HCT116 (cell line): ENCODE measurements at regions not wholly inside any gene's neighbourhood (a gene's known extent, or its start where the extent isn't known, plus 50 kb on each side); places are given as distances from the start of the nearest gene placed in this dataset.

Experiments used
- ATAC-seq: fragments of 200-7000 bp; cut with Tn5 transposase; 2 replicates; pipeline ENCODE4 v1.9.1; 2020; ENCODE audit warnings: mild to moderate bottlenecking, moderate library complexity
- BruUV-seq: library from RNA; stranded (reverse); fragments of 400-500 nt; replicated peaks from 2 replicates; lab custom pipeline; 2021; lab: Mats Ljungman, UMichigan
- CTCF ChIA-PET: fragments of 300-600 bp; sonication (Branson Sonifier 250); formaldehyde crosslinking; loops from one replicate; lab custom pipeline; 2021; ENCODE audit warnings: antibody characterized with exemption; lab: Charles Lee
- POLR2A ChIA-PET: fragments of 300-600, 350-600 bp; sonication (Branson Sonifier 250); formaldehyde crosslinking; loops from one replicate; lab custom pipeline; 2021; ENCODE audit warnings: antibody characterized with exemption; lab: Charles Lee
- RAD21 ChIA-PET, 2 experiments: fragments of 300-600 bp; sonication (Branson Sonifier 250); formaldehyde crosslinking; loops; one replicate each; lab custom pipeline; 2023; ENCODE audit warnings: low total read pairs in 2 of 2; ENCODE audit not compliant: uncharacterized antibody in 2 of 2, unreplicated experiment in 2 of 2, low non-redundant PET in 1 of 2; lab: Charles Lee
- DNase-seq: peaks from one replicate; pipeline ENCODE4 v3.0.0-alpha.2; 2010; ENCODE audit warnings: low read depth, low spot score
- H2AFZ ChIP-seq: fragments of 200-600 bp; shearing (Covaris generic), sonication (generic); 2 replicates; pipeline ENCODE4 v1.6.1; 2017; ENCODE audit warnings: low read depth, mixed run types, mixed read lengths, antibody characterized with exemption, low read length; ENCODE audit not compliant: poor library complexity, severe bottlenecking
- H3K27ac ChIP-seq: 2 replicates; pipeline ENCODE4 v1.5.1; 2012; ENCODE audit warnings: low read depth, low read length
- H3K27me3 ChIP-seq: fragments of 200-600 bp; sonication (generic); 2 replicates; pipeline ENCODE4 v1.6.1; 2016; ENCODE audit warnings: mixed run types, low read length, mixed read lengths; ENCODE audit not compliant: insufficient read depth
- H3K36me3 ChIP-seq, 2 experiments: fragments of 200-500 bp in 1 of 2; fragments of 200-600 bp in 1 of 2; sonication (Bioruptor generic) in 1 of 2; sonication (generic) in 1 of 2; 2 replicates each; pipeline versions ENCODE4 v1.5.1 to v1.6.1; 2014 to 2016; ENCODE audit warnings: low read length in 2 of 2, inconsistent platforms in 1 of 2, mixed read lengths in 1 of 2, mixed run types in 1 of 2; ENCODE audit not compliant: insufficient read depth in 2 of 2, control insufficient read depth in 1 of 2
- H3K4me1 ChIP-seq, 2 experiments: fragments of 200-600 bp in 1 of 2; sonication (generic) in 1 of 2; 2 replicates each; pipeline versions ENCODE4 v1.5.1 to v1.6.1; 2012 to 2017; ENCODE audit warnings: low read length in 2 of 2, inconsistent platforms in 1 of 2, mild to moderate bottlenecking in 1 of 2, mixed read lengths in 1 of 2, mixed run types in 1 of 2, moderate library complexity in 1 of 2; ENCODE audit not compliant: insufficient read depth in 2 of 2, control insufficient read depth in 1 of 2
- H3K4me2 ChIP-seq: fragments of 200-600 bp; sonication (generic); 2 replicates; pipeline ENCODE4 v1.6.1; 2017; ENCODE audit warnings: mixed run types, low read length, mixed read lengths
- H3K4me3 ChIP-seq, 2 experiments: fragments of 200-600 bp in 1 of 2; sonication (generic) in 1 of 2; replicated peaks in 1 of 2; 2 replicates each; pipeline ENCODE4 v1.5.1; 2011 to 2016; ENCODE audit warnings: low read length in 2 of 2, control low read depth in 1 of 2, low read depth in 1 of 2, mild to moderate bottlenecking in 1 of 2, mixed read lengths in 1 of 2, mixed run types in 1 of 2
- H3K79me2 ChIP-seq: fragments of 200-600 bp; sonication (generic); 2 replicates; pipeline ENCODE4 v1.6.1; 2017; ENCODE audit warnings: mild to moderate bottlenecking, mixed run types, low read length, moderate library complexity, mixed read lengths; ENCODE audit not compliant: insufficient read depth
- H3K9ac ChIP-seq: fragments of 200-600 bp; sonication (generic); 2 replicates; pipeline ENCODE4 v1.6.1; 2016; ENCODE audit warnings: low read length, mixed read lengths
- H3K9me2 ChIP-seq: fragments of 200-600 bp; sonication (generic), shearing (Covaris generic); 2 replicates; pipeline ENCODE4 v1.6.1; 2017; ENCODE audit warnings: mixed run types, mild to moderate bottlenecking, moderate library complexity; ENCODE audit not compliant: insufficient read depth
- H3K9me3 ChIP-seq, 2 experiments: fragments of 200-500 bp in 1 of 2; fragments of 200-600 bp in 1 of 2; sonication (Bioruptor generic) in 1 of 2; sonication (generic) in 1 of 2; 2 replicates each; pipeline ENCODE4 v1.6.1; 2014 to 2017; ENCODE audit warnings: low read length in 2 of 2, mixed read lengths in 2 of 2, inconsistent platforms in 1 of 2, low read depth in 1 of 2, mild to moderate bottlenecking in 1 of 2, mixed run types in 1 of 2, moderate library complexity in 1 of 2; ENCODE audit not compliant: control insufficient read depth in 1 of 2, insufficient read depth in 1 of 2
- H4K20me1 ChIP-seq: fragments of 200-600 bp; sonication (generic), shearing (Covaris generic); 2 replicates; pipeline ENCODE4 v1.6.1; 2017; ENCODE audit warnings: mixed run types, mild to moderate bottlenecking, moderate library complexity; ENCODE audit not compliant: insufficient read depth
- CBX3 ChIP-seq: IDR thresholded peaks from 2 replicates; pipeline ENCODE4 v1.6.1; 2012; ENCODE audit warnings: low read depth
- CEBPB ChIP-seq: IDR thresholded peaks from 2 replicates; pipeline ENCODE4 v1.6.1; 2012; ENCODE audit warnings: low read depth
- EZH2 ChIP-seq: fragments of 200-600 bp; sonication (generic); IDR thresholded peaks from 2 replicates; pipeline ENCODE4 v1.6.1; 2017; ENCODE audit warnings: antibody characterized with exemption, mixed run types
- EZH2phosphoT487 ChIP-seq: fragments of 200-600 bp; IDR thresholded peaks from 2 replicates; pipeline ENCODE4 v1.6.1; 2018; ENCODE audit warnings: antibody characterized with exemption, borderline replicate concordance
- FOSL1 ChIP-seq: IDR thresholded peaks from 2 replicates; pipeline ENCODE4 v1.6.1; 2012; ENCODE audit warnings: low read depth
- POLR2A ChIP-seq: IDR thresholded peaks from 2 replicates; pipeline ENCODE4 v1.7.0; 2011; ENCODE audit warnings: borderline replicate concordance; ENCODE audit not compliant: insufficient read depth, insufficient read length; ENCODE audit errors: extremely low read depth
- POLR2AphosphoS5 ChIP-seq: IDR thresholded peaks from 2 replicates; pipeline ENCODE4 v1.6.1; 2011; ENCODE audit warnings: mild to moderate bottlenecking, low read depth, low read length, moderate library complexity
- RAD21 ChIP-seq: IDR thresholded peaks from 2 replicates; pipeline ENCODE4 v1.6.1; 2012; ENCODE audit warnings: low read depth, mild to moderate bottlenecking
- SIN3A ChIP-seq: IDR thresholded peaks from 2 replicates; pipeline ENCODE4 v1.6.1; 2012; ENCODE audit warnings: low read depth
- SP1 ChIP-seq: IDR thresholded peaks from 2 replicates; pipeline ENCODE4 v1.6.1; 2012; ENCODE audit warnings: low read depth
- SRF ChIP-seq: IDR thresholded peaks from 2 replicates; pipeline ENCODE4 v1.6.1; 2012; ENCODE audit warnings: low read depth
- TCF7L2 ChIP-seq: IDR thresholded peaks from 2 replicates; pipeline ENCODE4 v1.7.0; 2011; ENCODE audit warnings: borderline replicate concordance, inconsistent platforms; ENCODE audit not compliant: insufficient read depth, insufficient read length; ENCODE audit errors: extremely low read depth
- ZFX ChIP-seq: fragments of 450-650 bp; IDR thresholded peaks from 2 replicates; pipeline ENCODE4 v1.6.1; 2017
- ZNF274 ChIP-seq: fragments of 200-500 bp; sonication (Bioruptor generic); IDR thresholded peaks from 2 replicates; pipeline ENCODE4 v1.6.1; 2014; ENCODE audit warnings: mild to moderate bottlenecking, low read depth, low read length, inconsistent platforms
- intact Hi-C: fragments of 100-400 bp; cut with micrococcal nuclease; formaldehyde crosslinking; loops from 2 replicates; pipeline ENCODE4 v1.10.0; 2022

- no peaks in the 10 kb centered on the region for H4K20me1 ChIP-seq
- H3K4me3 ChIP-seq = no peak overlapping the region
- no peaks in the 10 kb centered on the region for H3K27me3 ChIP-seq
- intact Hi-C loops = no loop called here
- TF ChIP-seq FOSL1 = no peak
- no peak for TF ChIP-seq EZH2phosphoT487
- TF ChIP-seq CBX3 = no peak
- TF ChIP-seq ZNF274 = no peak
- no peak for TF ChIP-seq POLR2A
- no peak for TF ChIP-seq TCF7L2
- no peak for TF ChIP-seq CEBPB
- TF ChIP-seq EZH2 = no peak
- no peak for TF ChIP-seq SRF
- TF ChIP-seq SP1 = no peak
- no peak for TF ChIP-seq RAD21
- no peak for TF ChIP-seq ZFX
- TF ChIP-seq POLR2AphosphoS5 = no peak
- RAD21 ChIA-PET = no interaction called here
- no peak overlapping the region for H3K4me2 ChIP-seq
- H2AFZ ChIP-seq = no peak overlapping the region
- no peaks in the 10 kb centered on the region for H3K79me2 ChIP-seq
- DNase-seq (no peak), ATAC-seq (no peak)
- no peaks in the 10 kb centered on the region for H3K4me1 ChIP-seq
- H3K36me3 ChIP-seq = no peaks in the 10 kb centered on the region
- H3K27ac ChIP-seq = no peak overlapping the region
- POLR2A ChIA-PET = no interaction called here
- CTCF ChIA-PET = no interaction called here
- H3K9ac ChIP-seq = no peak overlapping the region
- H3K9me3 ChIP-seq = peaks cover 12 to 26% of the 10 kb centered on the region in 2 experiments; a peak in 2 of 4 replicates
- BruUV-seq = no TSS peak
- H3K9me2 ChIP-seq = no peaks in the 10 kb centered on the region
These were observed 217.1 kb upstream of the DPP6 start for GRCh38 chr7:153835103-153835502.

GRCh38 chr7:153835712-153836265, 216.4 kb upstream of the DPP6 start:
- Histone ChIP-seq H3K9ac (no peak overlapping the region), H3K79me2 (no peaks in the 10 kb centered on the region), H3K4me1 (no peaks in the 10 kb centered on the region), H3K27ac (no peak overlapping the region), H3K4me3 (no peak overlapping the region), H2AFZ (no peak overlapping the region), H3K9me2 (no peaks in the 10 kb centered on the region), H3K4me2 (no peak overlapping the region), H3K36me3 (no peaks in the 10 kb centered on the region), H3K27me3 (no peaks in the 10 kb centered on the region), H4K20me1 (no peaks in the 10 kb centered on the region), H3K9me3 (peaks cover 12 to 21% of the 10 kb centered on the region in 2 experiments; a peak in 2 of 4 replicates)
- no TSS peak for BruUV-seq
- RAD21 ChIA-PET = no interaction called here
- CTCF ChIA-PET = no interaction called here
- intact Hi-C loops = no loop called here
- no peak for DNase-seq
- TF ChIP-seq ZNF274 (no peak), SIN3A (no peak), CBX3 (no peak), EZH2 (no peak)
- no peak for ATAC-seq
- POLR2A ChIA-PET = no interaction called here
